ENCODE measurements at regions not wholly inside any gene's neighbourhood (a gene's known extent, or its start where the extent isn't known, plus 50 kb on each side); places are given as distances from the start of the nearest gene placed in this dataset.

- TF ChIP-seq ZNF561 (tag by site-specific recombination; IDR thresholded peaks at IDR 0.05; ENCODE audit: borderline replicate concordance) = no peak
- no peak for TF ChIP-seq ZNF704 (tag by site-specific recombination; IDR thresholded peaks at IDR 0.05)
- no peak for TF ChIP-seq SP2 (tag by site-specific recombination; IDR thresholded peaks at IDR 0.05)
- TF ChIP-seq CTCF (tag by site-specific recombination; IDR thresholded peaks at IDR 0.05) = no peak
- TF ChIP-seq ZBTB48 (tag by site-specific recombination; IDR thresholded peaks at IDR 0.05) = no peak
- no peak for TF ChIP-seq ZNF148 (tag by site-specific recombination; IDR thresholded peaks at IDR 0.05; ENCODE audit: borderline replicate concordance)
- TF ChIP-seq ATF2 (tag by site-specific recombination; IDR thresholded peaks at IDR 0.05; ENCODE audit: low read depth) = no peak
- no peak for TF ChIP-seq ZBTB7A (tag by site-specific recombination; IDR thresholded peaks at IDR 0.05; ENCODE audit: low read depth)
- TF ChIP-seq ZBTB26 (tag by site-specific recombination; optimal IDR thresholded peaks at IDR 0.05) = no peak
- no peak for TF ChIP-seq PRDM6 (tag by site-specific recombination; IDR thresholded peaks at IDR 0.05)
- no peak for TF ChIP-seq ZNF558 (tag by site-specific recombination; IDR thresholded peaks at IDR 0.05)
- TF ChIP-seq ZNF223 (tag by site-specific recombination; IDR thresholded peaks at IDR 0.05) = no peak
- TF ChIP-seq ZNF23 (tag by site-specific recombination; IDR thresholded peaks at IDR 0.05; ENCODE audit: borderline replicate concordance) = no peak
Measured at GRCh38 chr2:8482432-8482831, 199.4 kb upstream of the ID2 start.
